Ovary (tissue), 3 donors: ENCODE measurements at regions not wholly inside any gene's neighbourhood (a gene's known extent, or its start where the extent isn't known, plus 50 kb on each side); places are given as distances from the start of the nearest gene placed in this dataset.

Source experiments
- POLR2A ChIP-seq: fragments of 450-650 bp; IDR thresholded peaks from one replicate; pipeline ENCODE4 v1.6.1; 2017; ENCODE audit warnings: antibody characterized with exemption, mild to moderate bottlenecking, moderate library complexity
- TF ChIP-seq, protein P1 (sequence below), 3 donors: fragments of 450-650 bp in 2 of 3; fragments of 200-600 bp in 1 of 3; IDR thresholded peaks; one replicate each; pipeline versions ENCODE4 v1.5.1 to v1.8.0; 2016 to 2022; ENCODE audit warnings: antibody characterized with exemption in 3 of 3, mild to moderate bottlenecking in 1 of 3
- donor health status: DM: no; HTN: no; CAD: no.

GRCh38 chr4:12028258-12028657 is 599.6 kb upstream of the HS3ST1 start:
- TF ChIP-seq, protein P1, sequence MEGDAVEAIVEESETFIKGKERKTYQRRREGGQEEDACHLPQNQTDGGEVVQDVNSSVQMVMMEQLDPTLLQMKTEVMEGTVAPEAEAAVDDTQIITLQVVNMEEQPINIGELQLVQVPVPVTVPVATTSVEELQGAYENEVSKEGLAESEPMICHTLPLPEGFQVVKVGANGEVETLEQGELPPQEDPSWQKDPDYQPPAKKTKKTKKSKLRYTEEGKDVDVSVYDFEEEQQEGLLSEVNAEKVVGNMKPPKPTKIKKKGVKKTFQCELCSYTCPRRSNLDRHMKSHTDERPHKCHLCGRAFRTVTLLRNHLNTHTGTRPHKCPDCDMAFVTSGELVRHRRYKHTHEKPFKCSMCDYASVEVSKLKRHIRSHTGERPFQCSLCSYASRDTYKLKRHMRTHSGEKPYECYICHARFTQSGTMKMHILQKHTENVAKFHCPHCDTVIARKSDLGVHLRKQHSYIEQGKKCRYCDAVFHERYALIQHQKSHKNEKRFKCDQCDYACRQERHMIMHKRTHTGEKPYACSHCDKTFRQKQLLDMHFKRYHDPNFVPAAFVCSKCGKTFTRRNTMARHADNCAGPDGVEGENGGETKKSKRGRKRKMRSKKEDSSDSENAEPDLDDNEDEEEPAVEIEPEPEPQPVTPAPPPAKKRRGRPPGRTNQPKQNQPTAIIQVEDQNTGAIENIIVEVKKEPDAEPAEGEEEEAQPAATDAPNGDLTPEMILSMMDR (IDR thresholded peaks at IDR 0.05), result no peak
- no peak for TF ChIP-seq POLR2A
